SHP77 (cell line): ENCODE measurements at regions not wholly inside any gene's neighbourhood (a gene's known extent, or its start where the extent isn't known, plus 50 kb on each side); places are given as distances from the start of the nearest gene placed in this dataset.
"Not testable (repeated sequence)": the region's sequence is repeated elsewhere in the genome, so short reads cannot be mapped to it uniquely, and the experiment has no call there.

ENCODE experiments used
- DNase-seq, 2 experiments: peaks; one replicate each; lab custom pipeline; 2025; lab: John Stamatoyannopoulos, UW

- DNase-seq, result no peak
Measured at GRCh38 chr13:88718781-88719180, 1047.6 kb downstream of the SLITRK5 start.

DNA sequence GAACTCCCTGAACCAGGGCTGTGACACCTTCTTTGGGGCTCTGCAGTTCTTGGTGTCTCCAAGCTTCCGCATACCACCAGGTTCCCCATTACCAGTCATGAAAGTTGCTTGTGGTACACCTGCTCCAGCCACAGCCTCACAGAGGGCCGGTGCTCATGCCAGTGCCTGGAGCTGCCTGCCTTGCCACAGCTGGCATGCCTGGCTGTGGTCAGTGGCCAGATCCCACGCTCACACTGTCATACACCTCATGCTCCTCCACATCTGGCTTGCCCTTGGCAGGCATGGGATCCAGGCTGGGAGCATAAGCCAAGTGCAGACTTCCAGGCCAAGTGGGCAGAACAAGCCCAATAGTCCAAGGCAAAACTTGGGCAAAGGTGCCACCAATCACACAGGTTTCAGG is 1054.9 kb downstream of the SLITRK5 start:
- no peak for DNase-seq

DNA sequence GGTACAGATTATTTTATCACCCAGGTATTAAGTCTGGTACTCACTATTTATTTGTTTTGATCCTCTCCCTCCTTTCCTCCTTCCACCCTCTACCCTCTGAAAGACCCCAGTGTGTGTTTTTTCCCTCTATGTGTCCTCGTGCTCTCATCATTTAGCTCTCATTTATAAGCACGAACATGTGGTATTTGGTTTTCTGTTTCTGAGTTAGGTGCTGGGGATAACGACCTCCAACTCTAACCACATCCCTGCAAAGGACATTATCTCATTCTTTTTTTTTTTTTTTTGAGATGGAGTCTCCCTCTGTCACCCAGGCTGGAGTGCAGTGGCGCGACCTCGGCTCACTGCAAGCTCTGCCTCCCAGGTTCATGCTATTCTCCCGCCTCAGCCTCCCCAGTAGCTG is 1056.1 kb downstream of the SLITRK5 start:
- DNase-seq, result not testable (repeated sequence)

- no peak for DNase-seq
Measured at GRCh38 chr13:88729605-88730004, 1058.4 kb downstream of the SLITRK5 start.

DNA sequence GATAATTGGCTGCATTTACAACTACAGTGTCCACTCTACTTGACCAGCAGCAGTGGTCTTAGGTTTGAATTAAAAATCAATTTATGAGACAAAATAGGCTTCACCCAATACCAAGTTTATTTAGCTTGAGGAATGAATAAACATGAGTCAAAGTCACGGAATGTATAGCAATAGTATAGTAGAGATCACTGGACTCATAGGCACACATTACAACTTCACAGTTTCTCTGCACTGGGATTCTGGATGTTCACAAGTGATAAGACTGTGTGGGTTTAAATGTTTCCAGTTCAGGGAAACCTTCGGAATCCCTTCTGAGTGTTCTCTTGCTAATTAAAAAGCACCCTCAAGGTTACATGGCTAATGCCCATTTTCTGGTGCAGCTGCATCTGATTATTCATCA is 1064.9 kb downstream of the SLITRK5 start:
- DNase-seq, result no peak

DNA sequence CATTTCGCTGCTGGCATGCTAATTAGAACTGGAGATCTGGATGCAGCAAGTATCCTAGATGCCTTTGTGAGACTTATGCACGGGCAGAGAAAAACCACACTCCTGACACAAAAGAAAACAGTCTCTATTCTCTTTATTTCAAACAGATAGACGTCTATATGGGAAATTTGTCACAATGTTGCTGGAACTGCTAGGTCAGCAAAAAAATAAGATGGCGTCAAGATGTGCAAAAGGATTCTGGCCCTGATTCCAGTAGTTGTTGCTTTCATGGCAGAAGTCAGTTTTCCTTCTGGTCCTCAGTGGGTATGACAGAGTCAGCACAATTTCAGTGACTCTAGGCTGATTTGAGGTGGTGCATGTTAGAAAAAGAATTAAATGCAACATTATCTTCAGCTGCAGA is 1068.0 kb downstream of the SLITRK5 start:
- no peak for DNase-seq

GRCh38 chr13:88744289-88744688 is 1073.1 kb downstream of the SLITRK5 start:
- DNase-seq, result no peak

DNA sequence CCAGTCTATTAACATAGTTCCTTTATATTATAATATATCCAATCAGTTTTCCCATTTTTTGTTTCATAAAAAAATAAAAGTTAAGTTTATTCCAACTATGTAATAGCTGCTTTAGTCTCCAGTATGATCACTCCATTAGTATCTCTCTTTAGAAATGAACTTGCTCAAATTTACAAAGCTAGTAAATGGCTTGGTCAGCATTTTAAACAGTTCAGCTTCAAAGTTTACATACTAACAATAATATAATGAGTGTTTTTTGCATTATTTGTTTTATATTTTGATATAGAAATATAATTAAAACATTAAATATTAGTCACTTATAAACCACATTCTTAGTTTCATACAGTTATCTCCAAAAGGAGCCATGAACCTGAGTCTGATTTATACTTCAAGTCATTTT is 1073.8 kb downstream of the SLITRK5 start:
- DNase-seq, result no peak

DNA sequence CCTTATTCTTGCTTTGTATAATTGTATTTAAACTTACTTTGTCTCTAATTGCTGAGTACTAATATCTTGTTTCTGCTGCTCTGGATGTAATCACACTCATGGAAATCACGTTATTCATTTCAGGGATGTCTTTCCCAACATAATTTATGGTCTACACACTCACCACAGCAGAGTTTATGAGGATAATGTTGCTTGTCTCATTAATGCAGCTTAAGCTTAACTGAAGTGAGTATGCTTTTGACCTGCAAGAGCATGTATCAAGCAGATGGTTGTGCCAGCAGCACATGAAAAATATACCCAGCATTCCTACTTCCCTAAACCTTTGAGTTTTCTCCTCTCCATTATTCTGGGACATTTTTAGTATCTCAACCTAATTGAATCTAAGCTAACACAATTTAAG is 1080.9 kb downstream of the SLITRK5 start:
- DNase-seq, result peak in 1 of 2 experiments; percentile 14

- no peak for DNase-seq
Measured at GRCh38 chr13:88754141-88754540, 1083.0 kb downstream of the SLITRK5 start.

GRCh38 chr13:88761145-88761544 is 1090.0 kb downstream of the SLITRK5 start:
- no peak for DNase-seq

DNA sequence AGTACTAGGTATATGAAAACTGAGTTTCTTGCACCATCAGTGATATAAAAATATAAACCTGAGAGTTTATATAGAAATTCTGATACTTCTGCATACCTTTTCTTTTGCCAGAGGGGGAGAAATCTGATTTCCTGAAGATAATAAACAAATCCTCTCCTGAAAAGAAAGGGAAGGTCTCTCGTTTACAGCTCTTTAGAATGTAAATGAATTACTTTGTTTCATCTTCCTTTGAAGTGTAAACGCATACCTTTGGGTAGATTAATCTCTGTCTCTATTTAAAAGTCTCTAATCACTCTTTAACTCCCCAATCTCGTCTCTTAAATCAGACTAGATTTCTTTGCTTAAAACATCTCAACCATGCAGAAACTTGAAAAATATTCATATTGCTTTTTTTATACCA is 1092.9 kb downstream of the SLITRK5 start:
- no peak for DNase-seq

- DNase-seq, result peak in 1 of 2 experiments; percentile 46
Measured at GRCh38 chr13:88800505-88800904, 1129.3 kb downstream of the SLITRK5 start.

DNA sequence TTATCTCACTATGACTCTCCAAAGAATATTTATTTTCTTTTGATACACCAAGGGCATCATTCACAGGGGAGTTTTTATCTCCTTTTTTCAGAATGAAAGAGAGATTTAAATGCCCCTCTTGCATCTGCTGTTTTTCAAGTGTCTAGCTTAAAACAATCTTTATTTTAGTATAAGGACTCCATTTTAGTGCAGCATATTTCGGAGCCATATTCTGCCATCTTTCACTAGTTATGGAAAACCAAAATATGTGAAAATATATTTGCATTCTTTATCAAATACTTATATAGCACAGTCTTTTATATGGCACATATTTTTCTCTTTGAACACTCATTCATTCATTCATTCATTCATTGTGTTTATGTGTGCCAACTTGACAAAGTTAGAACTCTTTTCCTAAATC is 1130.2 kb downstream of the SLITRK5 start:
- no peak for DNase-seq

- no peak for DNase-seq
Measured at GRCh38 chr13:88802886-88803285, 1131.7 kb downstream of the SLITRK5 start.

DNA sequence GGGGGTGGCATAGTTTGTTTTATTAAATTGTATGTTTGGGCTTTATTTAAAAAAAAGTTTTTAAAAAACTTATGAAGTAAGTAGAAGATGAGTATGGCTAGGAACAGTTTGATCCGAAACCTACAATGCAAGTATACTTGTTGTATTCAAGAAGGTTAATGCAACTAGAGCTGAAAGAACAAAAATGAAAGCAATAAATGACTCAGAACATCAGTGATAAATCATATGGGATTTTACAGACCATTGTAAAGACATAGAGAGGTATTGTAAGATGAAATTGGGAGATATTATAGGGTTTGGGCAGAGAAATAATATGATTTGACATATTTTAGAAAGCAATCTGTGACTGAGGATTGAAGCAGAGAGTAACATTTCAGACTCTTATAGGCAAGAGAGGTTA is 1135.3 kb downstream of the SLITRK5 start:
- DNase-seq, result no peak

- DNase-seq, result no peak
Measured at GRCh38 chr13:88817560-88817959, 1146.4 kb downstream of the SLITRK5 start.

- DNase-seq, result no peak
Measured at GRCh38 chr13:88823114-88823513, 1151.9 kb downstream of the SLITRK5 start.

DNA sequence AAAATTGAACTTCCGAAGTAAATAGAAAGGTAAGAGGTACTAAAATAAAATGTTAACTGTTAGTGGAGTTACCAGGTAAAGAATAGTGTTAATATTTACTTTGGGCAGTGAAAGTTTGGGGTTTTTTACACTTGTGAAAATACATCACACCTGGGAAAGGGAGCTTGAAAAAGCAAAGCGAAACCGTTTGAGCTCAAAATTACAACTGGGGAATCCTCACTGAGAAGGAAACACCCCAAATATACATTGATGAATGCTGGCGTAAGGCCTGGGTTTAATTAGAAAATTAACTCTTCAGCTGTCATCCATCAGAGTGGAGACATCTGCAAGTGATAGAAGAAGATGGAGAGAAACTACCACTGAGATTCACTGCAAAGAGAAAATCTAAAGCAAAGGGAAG is 1153.0 kb downstream of the SLITRK5 start:
- DNase-seq, result no peak

DNA sequence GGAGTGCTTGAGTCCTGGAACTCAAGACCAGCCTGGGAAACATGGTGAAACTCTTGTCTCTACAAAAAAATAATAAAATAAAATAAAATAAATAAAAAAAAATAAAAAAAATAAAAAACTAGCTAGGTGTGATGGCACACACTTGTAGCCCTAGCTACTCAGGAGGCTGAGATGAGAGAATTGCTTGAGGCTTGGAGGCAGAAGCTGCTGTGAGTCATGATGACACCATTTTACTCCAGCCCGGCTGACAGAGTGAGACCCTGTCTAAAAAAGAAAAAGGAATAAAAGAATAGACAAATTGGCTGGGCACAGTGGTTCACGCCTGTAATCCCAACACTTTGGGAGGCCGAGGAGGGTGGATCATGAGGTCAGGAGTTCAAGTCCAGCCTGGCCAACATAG is 1168.9 kb downstream of the SLITRK5 start:
- no peak for DNase-seq

GRCh38 chr13:88852293-88852692 is 1181.1 kb downstream of the SLITRK5 start:
- not testable (repeated sequence) for DNase-seq

GRCh38 chr13:88857256-88857655 is 1186.1 kb downstream of the SLITRK5 start:
- no peak for DNase-seq

- peak; percentile 28 to 30 for DNase-seq
Measured at GRCh38 chr13:88862095-88862620, 1191.0 kb downstream of the SLITRK5 start.

DNA sequence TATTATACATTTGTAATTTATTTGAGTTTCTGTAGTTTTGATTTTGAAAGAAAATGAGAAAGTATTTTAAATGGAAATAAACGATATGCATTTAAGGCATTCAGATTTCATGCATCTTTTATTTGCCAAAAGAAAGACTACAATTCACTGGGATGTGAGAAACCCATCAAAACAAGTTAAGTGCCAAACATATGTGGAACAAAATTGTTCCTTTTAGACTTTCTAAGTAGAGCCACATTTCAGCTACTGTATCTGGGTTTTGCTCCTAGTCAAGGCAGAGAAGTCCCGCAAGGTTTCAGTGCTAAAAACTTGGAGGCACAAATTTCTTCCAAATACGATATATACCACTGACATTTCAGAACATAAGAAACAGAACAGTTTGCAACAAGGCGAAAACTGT is 1191.9 kb downstream of the SLITRK5 start:
- DNase-seq, result no peak

GRCh38 chr13:88866195-88866594 is 1195.0 kb downstream of the SLITRK5 start:
- no peak for DNase-seq
